Ovary (tissue), 3 donors: ENCODE measurements at regions not wholly inside any gene's neighbourhood (a gene's known extent, or its start where the extent isn't known, plus 50 kb on each side); places are given as distances from the start of the nearest gene placed in this dataset.

ENCODE experiments used
- EP300 ChIP-seq: sonication (generic); formaldehyde crosslinking; IDR thresholded peaks from one replicate; pipeline ENCODE4 v1.6.1; 2017; ENCODE audit warnings: antibody characterized with exemption
- POLR2A ChIP-seq: fragments of 450-650 bp; IDR thresholded peaks from one replicate; pipeline ENCODE4 v1.6.1; 2017; ENCODE audit warnings: antibody characterized with exemption, mild to moderate bottlenecking, moderate library complexity
- TF ChIP-seq, protein P1 (sequence below), 3 donors: fragments of 450-650 bp in 2 of 3; fragments of 200-600 bp in 1 of 3; IDR thresholded peaks; one replicate each; pipeline versions ENCODE4 v1.5.1 to v1.8.0; 2016 to 2022; ENCODE audit warnings: antibody characterized with exemption in 3 of 3, mild to moderate bottlenecking in 1 of 3
- donor health status: DM: no; HTN: no; CAD: no.

DNA sequence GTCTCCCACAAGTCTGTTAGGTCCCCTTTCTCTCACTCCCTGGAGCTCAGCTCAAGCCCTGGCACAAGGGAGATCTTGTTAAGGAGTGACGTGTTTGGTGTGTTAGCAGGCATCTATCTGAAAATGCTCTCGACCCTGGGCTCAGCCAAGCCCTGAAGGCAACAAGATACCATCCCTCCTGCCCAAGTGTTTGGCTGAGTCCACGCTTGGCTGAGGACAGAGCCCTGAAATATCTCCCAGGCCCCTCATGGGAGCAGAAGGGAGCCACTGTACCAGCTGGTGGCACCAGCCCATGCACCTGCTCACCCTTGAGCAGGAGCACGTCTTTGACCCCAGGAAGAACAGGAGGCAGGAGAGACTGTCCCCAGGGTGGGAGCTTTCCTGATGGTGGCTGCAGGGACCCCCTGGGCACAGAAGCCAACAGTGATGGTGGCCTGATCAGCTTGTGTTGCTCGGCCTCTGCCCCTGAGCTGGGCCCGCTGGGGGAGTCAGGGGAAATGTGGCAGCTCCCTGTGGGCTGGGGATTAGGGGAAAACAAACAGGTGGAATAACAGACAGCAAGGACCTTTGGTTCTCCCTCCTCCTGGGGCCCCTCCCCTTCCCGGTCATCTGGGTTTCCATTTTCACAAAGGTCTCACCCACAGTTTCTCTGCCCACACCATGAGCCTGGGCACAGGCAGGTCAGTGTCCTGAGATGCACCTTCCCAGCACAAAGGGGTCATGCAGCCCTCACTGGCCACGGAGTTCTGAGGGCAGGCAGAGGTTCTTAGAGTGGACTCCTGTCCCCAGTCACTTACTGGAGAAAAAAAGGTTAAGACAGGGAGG, 91.6 kb downstream of the RHOB start:
- TF ChIP-seq, protein P1, sequence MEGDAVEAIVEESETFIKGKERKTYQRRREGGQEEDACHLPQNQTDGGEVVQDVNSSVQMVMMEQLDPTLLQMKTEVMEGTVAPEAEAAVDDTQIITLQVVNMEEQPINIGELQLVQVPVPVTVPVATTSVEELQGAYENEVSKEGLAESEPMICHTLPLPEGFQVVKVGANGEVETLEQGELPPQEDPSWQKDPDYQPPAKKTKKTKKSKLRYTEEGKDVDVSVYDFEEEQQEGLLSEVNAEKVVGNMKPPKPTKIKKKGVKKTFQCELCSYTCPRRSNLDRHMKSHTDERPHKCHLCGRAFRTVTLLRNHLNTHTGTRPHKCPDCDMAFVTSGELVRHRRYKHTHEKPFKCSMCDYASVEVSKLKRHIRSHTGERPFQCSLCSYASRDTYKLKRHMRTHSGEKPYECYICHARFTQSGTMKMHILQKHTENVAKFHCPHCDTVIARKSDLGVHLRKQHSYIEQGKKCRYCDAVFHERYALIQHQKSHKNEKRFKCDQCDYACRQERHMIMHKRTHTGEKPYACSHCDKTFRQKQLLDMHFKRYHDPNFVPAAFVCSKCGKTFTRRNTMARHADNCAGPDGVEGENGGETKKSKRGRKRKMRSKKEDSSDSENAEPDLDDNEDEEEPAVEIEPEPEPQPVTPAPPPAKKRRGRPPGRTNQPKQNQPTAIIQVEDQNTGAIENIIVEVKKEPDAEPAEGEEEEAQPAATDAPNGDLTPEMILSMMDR (IDR thresholded peaks at IDR 0.05), result no peak
- TF ChIP-seq EP300 (no peak), POLR2A (no peak)
